Activated CD4-positive, alpha-beta T cell treated with anti-CD3 and anti-CD28 coated beads, Interleukin-2, amount 10 ng/mL, durations not matched to agents 24 days and 14 days (primary cell): ENCODE measurements at regions not wholly inside any gene's neighbourhood (a gene's known extent, or its start where the extent isn't known, plus 50 kb on each side); places are given as distances from the start of the nearest gene placed in this dataset.

Experiments used
- DNase-seq: peaks from one replicate; pipeline ENCODE4 v3.0.0; 2022
- H3K27ac Mint-ChIP-seq: one replicate; pipeline ENCODE4 v1.8.0; 2022; ENCODE audit warnings: mild to moderate bottlenecking, mixed read lengths
- H3K27me3 Mint-ChIP-seq: one replicate; pipeline ENCODE4 v1.8.0; 2022; ENCODE audit warnings: mixed read lengths
- H3K36me3 Mint-ChIP-seq: one replicate; pipeline ENCODE4 v1.8.0; 2022; ENCODE audit warnings: low read depth, mild to moderate bottlenecking, mixed read lengths
- H3K4me1 Mint-ChIP-seq: one replicate; pipeline ENCODE4 v1.8.0; 2021; ENCODE audit warnings: mixed read lengths
- H3K4me3 Mint-ChIP-seq: one replicate; pipeline ENCODE4 v1.8.0; 2022; ENCODE audit warnings: mild to moderate bottlenecking, moderate library complexity, mixed read lengths
- H3K9me3 Mint-ChIP-seq: one replicate; pipeline ENCODE4 v1.8.0; 2021; ENCODE audit warnings: mixed read lengths
- intact Hi-C: fragments of 100-400 bp; cut with micrococcal nuclease; formaldehyde crosslinking; loops from one replicate; pipeline ENCODE4 v1.15.1; 2023

GRCh38 chr11:110829873-110830272, 117.6 kb upstream of the ARHGAP20 start:
- Mint-ChIP-seq H3K4me3 (no peak overlapping the region), H3K9me3 (no peaks in the 10 kb centered on the region), H3K27me3 (no peaks in the 10 kb centered on the region), H3K27ac (no peak overlapping the region), H3K4me1 (peaks cover 10% of the 10 kb centered on the region), H3K36me3 (no peaks in the 10 kb centered on the region)
- no peak for DNase-seq
- intact Hi-C loops, result no loop called here

GRCh38 chr11:110828086-110828485, 115.8 kb upstream of the ARHGAP20 start:
- Mint-ChIP-seq H3K27ac (no peak overlapping the region), H3K4me3 (no peak overlapping the region), H3K27me3 (no peaks in the 10 kb centered on the region), H3K9me3 (peaks cover 4% of the 10 kb centered on the region), H3K36me3 (no peaks in the 10 kb centered on the region), H3K4me1 (peaks cover 8% of the 10 kb centered on the region)
- no peak for DNase-seq
- intact Hi-C loops, result no loop called here

GRCh38 chr11:110827276-110827675, 115.0 kb upstream of the ARHGAP20 start:
- Mint-ChIP-seq H3K27me3 (no peaks in the 10 kb centered on the region), H3K4me1 (peaks cover 1% of the 10 kb centered on the region), H3K4me3 (no peak overlapping the region), H3K27ac (no peak overlapping the region), H3K36me3 (no peaks in the 10 kb centered on the region), H3K9me3 (peaks cover 4% of the 10 kb centered on the region)
- intact Hi-C loops, result no loop called here
- DNase-seq, result no peak

GRCh38 chr11:110824912-110825620, 112.8 kb upstream of the ARHGAP20 start:
- no peak for DNase-seq
- intact Hi-C loops, result no loop called here
- Mint-ChIP-seq H3K4me1 (no peaks in the 10 kb centered on the region), H3K9me3 (peaks cover 4% of the 10 kb centered on the region), H3K36me3 (no peaks in the 10 kb centered on the region), H3K4me3 (no peak overlapping the region), H3K27ac (no peak overlapping the region), H3K27me3 (no peaks in the 10 kb centered on the region)

GRCh38 chr11:110818032-110818687, 105.9 kb upstream of the ARHGAP20 start:
- no peak overlapping the region for H3K4me3 Mint-ChIP-seq
- H3K27ac Mint-ChIP-seq, result no peak overlapping the region
- intact Hi-C loops, result loop anchor here (1.0 to 5.0 kb wide), 3 partner anchors 15 to 714 kb away; no protein-coding TSS in a partner anchor
- peaks cover 8% of the 10 kb centered on the region for H3K4me1 Mint-ChIP-seq
- peaks cover 17% of the 10 kb centered on the region for H3K9me3 Mint-ChIP-seq
- DNase-seq, result no peak
- H3K27me3 Mint-ChIP-seq, result no peaks in the 10 kb centered on the region
- H3K36me3 Mint-ChIP-seq, result no peaks in the 10 kb centered on the region

GRCh38 chr11:110812086-110812733, 100.0 kb upstream of the ARHGAP20 start:
- Mint-ChIP-seq H3K4me3 (no peak overlapping the region), H3K4me1 (no peaks in the 10 kb centered on the region), H3K36me3 (no peaks in the 10 kb centered on the region), H3K9me3 (peaks cover 8% of the 10 kb centered on the region), H3K27me3 (no peaks in the 10 kb centered on the region), H3K27ac (no peak overlapping the region)
- no peak for DNase-seq
- intact Hi-C loops, result no loop called here

GRCh38 chr11:110809417-110810199, 97.4 kb upstream of the ARHGAP20 start:
- Mint-ChIP-seq H3K36me3 (no peaks in the 10 kb centered on the region), H3K4me3 (no peak overlapping the region)

GRCh38 chr11:110808248-110808647, 96.0 kb upstream of the ARHGAP20 start:
- Mint-ChIP-seq H3K36me3 (no peaks in the 10 kb centered on the region), H3K4me1 (no peaks in the 10 kb centered on the region), H3K27ac (no peak overlapping the region), H3K9me3 (no peaks in the 10 kb centered on the region), H3K4me3 (no peak overlapping the region), H3K27me3 (no peaks in the 10 kb centered on the region)
- no peak for DNase-seq
- intact Hi-C loops, result no loop called here

More at GRCh38 chr11:110809417-110810199, 97.4 kb upstream of the ARHGAP20 start:
- Mint-ChIP-seq H3K27ac (no peak overlapping the region), H3K4me1 (no peaks in the 10 kb centered on the region), H3K27me3 (no peaks in the 10 kb centered on the region), H3K9me3 (no peaks in the 10 kb centered on the region)
- intact Hi-C loops, result no loop called here
- DNase-seq, result no peak

- no peak for DNase-seq
- H3K36me3 Mint-ChIP-seq, result no peaks in the 10 kb centered on the region
- no peaks in the 10 kb centered on the region for H3K27me3 Mint-ChIP-seq
- intact Hi-C loops, result no loop called here
- no peak overlapping the region for H3K4me3 Mint-ChIP-seq
- H3K4me1 Mint-ChIP-seq, result no peaks in the 10 kb centered on the region
- H3K9me3 Mint-ChIP-seq, result no peaks in the 10 kb centered on the region
- no peak overlapping the region for H3K27ac Mint-ChIP-seq
These were observed 95.6 kb upstream of the ARHGAP20 start for GRCh38 chr11:110807801-110808200.

- H3K36me3 Mint-ChIP-seq, result no peaks in the 10 kb centered on the region
- intact Hi-C loops, result no loop called here
- H3K4me1 Mint-ChIP-seq, result no peaks in the 10 kb centered on the region
- no peaks in the 10 kb centered on the region for H3K9me3 Mint-ChIP-seq
- peak; percentile 36 for DNase-seq
- H3K4me3 Mint-ChIP-seq, result no peak overlapping the region
- no peak overlapping the region for H3K27ac Mint-ChIP-seq
- no peaks in the 10 kb centered on the region for H3K27me3 Mint-ChIP-seq
These were observed 93.5 kb upstream of the ARHGAP20 start for GRCh38 chr11:110805756-110806155.

GRCh38 chr11:110802162-110802561, 89.9 kb upstream of the ARHGAP20 start:
- Mint-ChIP-seq H3K27me3 (no peaks in the 10 kb centered on the region), H3K4me1 (no peaks in the 10 kb centered on the region), H3K27ac (no peak overlapping the region), H3K36me3 (no peaks in the 10 kb centered on the region), H3K9me3 (no peaks in the 10 kb centered on the region), H3K4me3 (no peak overlapping the region)
- intact Hi-C loops, result no loop called here
- DNase-seq, result peak; percentile 36

- H3K27ac Mint-ChIP-seq, result no peak overlapping the region
- intact Hi-C loops, result no loop called here
These were observed 89.1 kb upstream of the ARHGAP20 start for GRCh38 chr11:110801328-110801727.

GRCh38 chr11:110798201-110798900, 86.1 kb upstream of the ARHGAP20 start:
- intact Hi-C loops, result no loop called here
- Mint-ChIP-seq H3K9me3 (no peaks in the 10 kb centered on the region), H3K36me3 (no peaks in the 10 kb centered on the region)

More at GRCh38 chr11:110801328-110801727, 89.1 kb upstream of the ARHGAP20 start:
- no peak overlapping the region for H3K4me3 Mint-ChIP-seq
- H3K4me1 Mint-ChIP-seq, result no peaks in the 10 kb centered on the region
- peak; percentile 25 for DNase-seq
- H3K27me3 Mint-ChIP-seq, result no peaks in the 10 kb centered on the region
- no peaks in the 10 kb centered on the region for H3K36me3 Mint-ChIP-seq
- H3K9me3 Mint-ChIP-seq, result no peaks in the 10 kb centered on the region

More at GRCh38 chr11:110798201-110798900, 86.1 kb upstream of the ARHGAP20 start:
- Mint-ChIP-seq H3K27me3 (no peaks in the 10 kb centered on the region), H3K4me1 (peaks cover 5% of the 10 kb centered on the region), H3K4me3 (no peak overlapping the region), H3K27ac (no peak overlapping the region)
- peak; percentile 37 for DNase-seq
